Keratinocyte (primary cell): ENCODE measurements at regions not wholly inside any gene's neighbourhood (a gene's known extent, or its start where the extent isn't known, plus 50 kb on each side); places are given as distances from the start of the nearest gene placed in this dataset.

Source experiments
- DNase-seq: peaks from one replicate; pipeline ENCODE4 v3.0.0-alpha.2; 2011; ENCODE audit warnings: low read depth, missing footprints, low spot score
- FAIRE-seq: peaks from 2 replicates; lab custom pipeline; 2011; peaks lifted over from hg19 to GRCh38; lab: Jason Lieb, UNC
- H2AFZ ChIP-seq: 2 replicates; pipeline ENCODE4 v1.6.0; 2012; ENCODE audit warnings: low read length, control low read depth, inconsistent platforms; ENCODE audit not compliant: control insufficient read depth
- H3K27ac ChIP-seq: 2 replicates; pipeline ENCODE4 v1.5.1; 2011; ENCODE audit warnings: low read length; ENCODE audit not compliant: control insufficient read depth, insufficient read depth
- H3K27me3 ChIP-seq: 3 replicates; pipeline ENCODE4 v1.6.0; 2011; ENCODE audit warnings: low read length; ENCODE audit not compliant: control insufficient read depth, insufficient read depth; ENCODE audit errors: extremely low read depth
- H3K36me3 ChIP-seq, 2 experiments: 2 replicates in 1 of 2; 3 replicates in 1 of 2; pipeline ENCODE4 v1.5.1; 2011; ENCODE audit warnings: low read length in 2 of 2, mild to moderate bottlenecking in 1 of 2; ENCODE audit not compliant: control insufficient read depth in 2 of 2, insufficient read depth in 2 of 2; ENCODE audit errors: extremely low read depth in 1 of 2
- H3K4me1 ChIP-seq: 3 replicates; pipeline ENCODE4 v1.5.1; 2011; ENCODE audit warnings: low read length; ENCODE audit not compliant: control insufficient read depth, insufficient read depth; ENCODE audit errors: extremely low read depth
- H3K4me2 ChIP-seq: 3 replicates; pipeline ENCODE4 v1.6.0; 2011; ENCODE audit warnings: low read depth, low read length; ENCODE audit not compliant: control insufficient read depth, insufficient read depth; ENCODE audit errors: extremely low read depth
- H3K4me3 ChIP-seq, 3 experiments: fragments of 200-600 bp in 1 of 3; sonication (generic) in 1 of 3; 2 replicates in 2 of 3; 3 replicates in 1 of 3; pipeline ENCODE4 v1.5.1; 2011 to 2016; ENCODE audit warnings: low read length in 3 of 3, mild to moderate bottlenecking in 3 of 3, control low read depth in 2 of 3, inconsistent platforms in 1 of 3, low read depth in 1 of 3, mixed read lengths in 1 of 3, mixed run types in 1 of 3, moderate library complexity in 1 of 3; ENCODE audit not compliant: control insufficient read depth in 2 of 3, insufficient read depth in 2 of 3; ENCODE audit errors: extremely low read depth in 1 of 3
- H3K79me2 ChIP-seq: 2 replicates; pipeline ENCODE4 v1.6.0; 2012; ENCODE audit warnings: low read length; ENCODE audit not compliant: control insufficient read depth, insufficient read depth
- H3K9ac ChIP-seq: 3 replicates; pipeline ENCODE4 v1.6.0; 2011; ENCODE audit warnings: low read length; ENCODE audit not compliant: control insufficient read depth, insufficient read depth; ENCODE audit errors: extremely low read depth
- H3K9me1 ChIP-seq: 3 replicates; pipeline ENCODE4 v1.6.0; 2011; ENCODE audit warnings: low read length; ENCODE audit not compliant: control insufficient read depth, insufficient read depth; ENCODE audit errors: extremely low read depth
- H3K9me3 ChIP-seq: 2 replicates; pipeline ENCODE4 v1.5.1; 2012; ENCODE audit warnings: low read depth, low read length; ENCODE audit not compliant: control insufficient read depth
- H4K20me1 ChIP-seq: 3 replicates; pipeline ENCODE4 v1.6.0; 2011; ENCODE audit warnings: low read length; ENCODE audit not compliant: control insufficient read depth, insufficient read depth; ENCODE audit errors: extremely low read depth
- CTCF ChIP-seq, 3 experiments: IDR thresholded peaks in 1 of 3; conservative IDR thresholded peaks in 1 of 3; optimal IDR thresholded peaks in 1 of 3; 2 replicates in 2 of 3; 3 replicates in 1 of 3; pipeline versions ENCODE3 to v1.5.1; 2011; ENCODE audit warnings: low read length in 3 of 3, mild to moderate bottlenecking in 3 of 3, moderate library complexity in 2 of 3, control low read depth in 1 of 3, inconsistent platforms in 1 of 3; ENCODE audit not compliant: insufficient read depth in 2 of 3; ENCODE audit errors: extremely low read depth in 1 of 3
- EZH2 ChIP-seq: IDR thresholded peaks from one replicate; pipeline ENCODE4 v1.6.1; 2012; ENCODE audit warnings: inconsistent platforms, mild to moderate bottlenecking, low read length, moderate library complexity
- dilution Hi-C: fragments of 300-500 bp; cut with MboI; formaldehyde crosslinking; loops from one replicate; pipeline ENCODE4 v1.7.0; 2020; ENCODE audit warnings: low sequenced_read_pairs; ENCODE audit not compliant: extremely low pct_ligation_motif_present

- Histone ChIP-seq H3K36me3 (no peaks in the 10 kb centered on the region), H3K9me3 (no peaks in the 10 kb centered on the region), H2AFZ (no peak overlapping the region), H3K4me2 (no peak overlapping the region), H3K4me1 (no peaks in the 10 kb centered on the region), H3K4me3 (no peak overlapping the region), H3K79me2 (no peaks in the 10 kb centered on the region), H3K9ac (no peak overlapping the region), H4K20me1 (no peaks in the 10 kb centered on the region), H3K27ac (no peak overlapping the region), H3K9me1 (no peaks in the 10 kb centered on the region), H3K27me3 (no peaks in the 10 kb centered on the region)
- DNase-seq (no peak), FAIRE-seq (no peak)
- dilution Hi-C loops = no loop called here
- TF ChIP-seq CTCF (optimal IDR thresholded peaks at IDR 0.05 in 1 of 3, IDR thresholded peaks at IDR 0.05 in 1 of 3, conservative IDR thresholded peaks at IDR 0.05 in 1 of 3; ENCODE audit: extremely low read depth in 1 of 3, insufficient read depth in 2 of 3, low read length in 3 of 3) (no peak), EZH2 (no peak)
Observed at GRCh38 chr2:144615866-144616565, 96.1 kb upstream of the ZEB2 start.

- Histone ChIP-seq H3K9me1 (no peaks in the 10 kb centered on the region), H3K27ac (no peak overlapping the region), H3K36me3 (no peaks in the 10 kb centered on the region), H3K9ac (no peak overlapping the region), H3K9me3 (no peaks in the 10 kb centered on the region), H3K4me2 (no peak overlapping the region), H3K79me2 (no peaks in the 10 kb centered on the region), H3K4me3 (no peak overlapping the region), H2AFZ (no peak overlapping the region), H3K27me3 (no peaks in the 10 kb centered on the region), H3K4me1 (no peaks in the 10 kb centered on the region), H4K20me1 (no peaks in the 10 kb centered on the region)
- FAIRE-seq = no peak
- dilution Hi-C loops = no loop called here
- TF ChIP-seq EZH2 = no peak
- TF ChIP-seq CTCF (optimal IDR thresholded peaks at IDR 0.05 in 1 of 3, IDR thresholded peaks at IDR 0.05 in 1 of 3, conservative IDR thresholded peaks at IDR 0.05 in 1 of 3; ENCODE audit: extremely low read depth in 1 of 3, insufficient read depth in 2 of 3, low read length in 3 of 3) = no peak
- no peak for DNase-seq
Observed at GRCh38 chr2:144607891-144608521, 88.1 kb upstream of the ZEB2 start.
